DMS53 (cell line): ENCODE measurements at regions not wholly inside any gene's neighbourhood (a gene's known extent, or its start where the extent isn't known, plus 50 kb on each side); places are given as distances from the start of the nearest gene placed in this dataset.
A peak's percentile ranks its signal among the peaks of the same experiment; 100 is the strongest.
"Not testable (repeated sequence)": the region's sequence is repeated elsewhere in the genome, so short reads cannot be mapped to it uniquely, and the experiment has no call there.

Source experiments
- DNase-seq: peaks from one replicate; lab custom pipeline; 2025; lab: John Stamatoyannopoulos, UW

DNA sequence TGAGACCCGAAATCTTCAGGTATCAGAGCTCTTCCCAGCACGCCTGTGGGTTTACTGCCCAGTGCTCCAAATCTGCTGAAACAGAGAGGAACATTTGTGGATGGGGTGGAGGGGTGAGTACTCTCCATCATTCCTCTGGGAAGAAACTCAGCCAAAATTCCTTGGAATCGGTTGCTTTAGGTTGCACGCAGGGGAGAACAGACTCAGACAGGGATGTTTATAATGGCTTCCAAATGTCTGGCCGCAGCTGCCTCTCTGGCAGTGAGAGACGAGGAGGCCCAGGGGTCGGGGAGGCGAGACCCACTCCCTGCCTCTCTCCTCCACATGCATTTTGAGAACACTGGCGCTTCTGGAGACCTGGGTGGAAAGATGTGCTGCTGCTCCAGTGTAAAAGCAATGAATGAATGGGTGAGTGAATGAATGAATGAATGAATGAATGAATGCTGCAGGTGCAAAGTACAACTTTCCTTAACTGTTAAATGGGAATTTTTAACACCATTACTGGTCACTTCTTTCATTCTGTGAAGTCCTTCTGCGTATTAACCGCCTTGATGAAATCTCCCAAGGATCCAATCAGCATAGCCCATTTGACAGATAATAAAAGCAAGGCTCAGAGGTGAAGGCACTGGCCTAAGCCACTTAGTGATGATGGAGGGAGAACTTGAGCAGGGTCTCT, 437.4 kb downstream of the MIAT start:
- DNase-seq: no peak

DNA sequence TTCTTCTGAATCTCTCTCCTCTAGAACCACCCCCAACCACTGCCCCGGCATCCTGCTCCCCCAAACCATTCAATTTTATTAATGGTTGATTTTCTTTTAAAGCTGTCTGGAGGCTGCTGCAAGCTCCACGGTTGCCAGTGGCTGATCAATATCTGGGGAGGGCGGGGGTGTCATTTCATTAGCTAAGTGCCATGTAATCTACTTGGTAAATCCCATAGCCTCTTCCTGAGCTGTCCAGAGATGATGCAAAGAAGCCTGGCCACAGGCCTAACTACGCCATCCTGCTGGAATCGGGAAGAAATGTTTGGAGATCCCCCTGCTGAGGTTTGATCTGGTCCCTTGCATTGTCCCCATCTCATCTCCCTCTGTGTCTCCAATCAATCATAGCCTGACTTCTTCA, 440.1 kb downstream of the MIAT start:
- DNase-seq: no peak

DNA sequence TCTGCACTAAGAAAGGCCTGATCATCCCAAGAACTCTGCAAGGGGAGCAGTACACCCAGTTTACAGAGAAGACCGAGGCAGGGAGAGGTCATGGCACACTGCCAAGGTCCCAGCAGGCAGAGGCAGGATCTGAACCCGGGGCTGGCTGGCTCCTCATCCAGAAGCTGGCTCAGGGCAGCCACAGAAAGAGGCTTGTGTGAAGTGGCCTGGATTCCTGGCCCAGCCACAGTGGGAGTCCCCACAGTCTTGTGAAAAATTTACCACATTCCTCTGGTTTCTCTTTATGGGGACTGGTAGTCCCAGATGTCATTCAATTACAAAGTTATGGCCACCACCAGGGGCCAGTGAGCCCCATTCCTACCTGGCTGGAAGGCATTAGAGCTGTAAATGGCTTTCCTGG, 440.5 kb downstream of the MIAT start:
- DNase-seq: no peak

DNA sequence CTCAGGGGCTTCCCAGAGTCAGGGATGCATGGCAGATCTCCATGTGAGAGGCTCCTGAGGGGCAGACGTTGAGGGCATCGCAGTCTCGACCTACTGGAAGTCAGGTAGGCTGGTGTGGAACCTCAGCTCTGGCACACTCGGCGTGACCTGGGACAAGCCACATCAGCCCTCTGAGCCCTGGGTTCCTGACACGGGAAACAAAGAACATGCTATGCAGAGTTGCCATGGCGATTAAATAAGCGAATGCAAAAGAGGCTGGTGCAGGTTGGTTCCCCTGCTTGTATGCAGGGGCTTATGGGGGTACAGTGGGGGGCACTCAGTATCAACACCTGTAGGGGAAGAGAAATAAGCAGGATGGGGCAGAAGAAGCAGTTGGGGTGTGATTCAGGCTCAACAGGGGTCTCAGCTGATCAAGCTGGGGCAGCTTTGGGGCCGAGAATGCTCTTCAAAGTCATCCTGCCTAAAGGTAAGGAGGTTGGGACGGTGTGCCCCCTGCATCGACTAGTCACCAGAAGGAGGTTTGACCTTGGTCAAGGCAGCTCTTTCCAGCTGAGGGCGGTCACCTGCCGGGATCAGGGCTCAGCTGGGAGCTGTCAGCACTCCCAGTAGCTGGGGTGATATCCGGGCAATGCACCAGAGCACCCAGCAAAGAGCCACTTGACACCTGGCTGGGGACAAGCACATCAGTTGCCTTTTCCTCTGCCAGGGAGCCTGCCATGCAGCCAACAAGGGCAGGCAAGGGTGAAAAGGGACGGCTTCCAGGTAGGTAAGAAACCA, 442.7 kb downstream of the MIAT start:
- DNase-seq: no peak

DNA sequence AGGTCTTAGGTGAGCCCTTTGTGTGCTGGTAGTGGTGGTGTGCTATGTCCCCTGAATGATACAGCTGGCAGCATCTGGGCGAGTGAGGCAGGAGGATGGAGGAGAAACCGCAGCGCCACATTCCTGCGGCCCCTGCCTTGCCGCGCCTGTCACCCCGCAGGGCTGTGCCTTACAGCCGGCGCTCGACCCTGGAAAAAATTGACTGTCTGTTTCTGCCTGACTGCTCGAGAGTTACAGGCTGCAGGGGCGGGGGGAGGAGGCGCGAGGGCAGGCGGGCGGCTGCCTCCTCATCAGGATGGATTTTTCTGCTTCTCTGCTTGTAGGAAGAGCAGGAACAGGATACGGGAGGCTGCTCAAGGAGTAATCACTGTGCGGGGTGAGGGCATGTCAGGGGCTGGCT, 443.4 kb downstream of the MIAT start:
- DNase-seq: no peak

DNA sequence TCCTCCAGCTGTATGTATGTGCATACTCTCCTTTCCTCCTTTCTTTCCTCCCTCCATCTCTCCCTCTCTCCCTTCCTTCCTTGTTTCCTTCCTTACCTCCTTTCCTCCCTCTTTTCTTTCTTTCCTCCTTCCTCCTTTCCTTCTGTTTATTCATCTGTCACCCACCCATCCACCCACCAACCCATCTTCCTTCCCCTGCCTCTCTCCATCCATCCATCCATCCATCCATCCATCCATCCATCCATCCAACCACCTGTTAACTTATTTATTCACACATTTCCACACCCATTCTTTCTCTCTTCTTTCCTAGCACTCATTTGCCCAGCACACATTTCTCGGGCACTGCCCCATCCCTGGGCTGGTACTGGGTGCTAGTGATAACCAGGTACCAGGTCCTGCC, 443.9 kb downstream of the MIAT start:
- no peak for DNase-seq

DNA sequence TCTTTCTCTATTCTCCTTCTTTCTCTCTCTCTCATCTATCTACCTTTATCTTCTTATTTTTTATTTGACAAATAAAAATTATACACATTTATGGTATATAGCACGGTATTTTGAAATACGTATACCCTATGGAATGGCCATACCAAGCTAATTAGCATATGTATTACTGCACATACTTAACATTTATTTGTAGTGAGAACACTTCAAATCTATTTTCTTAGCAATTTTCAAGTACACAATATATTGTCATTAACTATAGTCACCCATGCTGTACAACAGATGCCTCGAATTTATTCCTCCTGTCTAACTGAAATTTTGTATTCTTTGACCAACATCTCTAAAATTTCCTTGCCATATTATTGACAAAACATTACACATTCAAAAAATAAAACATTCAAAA, 447.1 kb downstream of the MIAT start:
- DNase-seq: no peak

DNA sequence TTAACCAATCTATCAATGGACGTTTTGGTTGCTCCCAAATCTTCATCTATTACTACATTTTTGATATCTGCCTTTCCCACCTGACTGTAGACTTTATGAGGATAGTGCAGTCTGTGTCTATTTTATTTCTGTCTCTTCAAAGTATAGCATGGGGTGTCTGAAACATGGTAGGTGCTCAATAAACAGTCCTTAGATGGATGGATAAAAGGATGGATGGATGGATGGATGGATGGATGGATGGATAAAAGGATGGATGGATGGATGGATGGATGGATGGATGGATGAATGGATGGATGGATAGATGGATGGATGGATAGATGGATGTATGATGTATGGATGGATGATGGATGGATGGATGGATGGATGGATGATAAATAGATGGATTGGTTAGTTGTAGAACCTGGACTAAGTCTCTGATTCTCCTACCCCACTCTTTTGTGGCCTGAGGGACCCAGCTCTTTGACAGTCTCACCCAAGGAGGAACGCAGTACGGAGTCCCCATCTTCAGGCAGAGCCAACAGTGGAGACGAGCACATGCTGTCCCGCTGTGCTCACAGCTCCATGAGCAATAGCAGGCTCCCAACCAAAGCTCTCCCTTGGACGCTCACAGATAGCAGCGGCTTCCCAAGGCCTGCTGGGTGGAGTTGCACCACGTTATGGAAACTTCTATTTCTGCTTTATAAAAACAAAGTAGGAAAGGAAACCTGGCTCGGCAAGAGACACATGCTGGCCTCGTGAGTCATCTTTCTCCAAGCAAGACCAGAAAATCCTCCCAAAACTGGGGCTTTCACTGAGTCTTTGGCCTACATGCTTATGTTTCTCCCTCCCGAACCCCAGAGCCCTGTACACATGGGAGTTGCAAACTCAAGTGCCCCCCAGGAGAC, 448.0 kb downstream of the MIAT start:
- DNase-seq: no peak

DNA sequence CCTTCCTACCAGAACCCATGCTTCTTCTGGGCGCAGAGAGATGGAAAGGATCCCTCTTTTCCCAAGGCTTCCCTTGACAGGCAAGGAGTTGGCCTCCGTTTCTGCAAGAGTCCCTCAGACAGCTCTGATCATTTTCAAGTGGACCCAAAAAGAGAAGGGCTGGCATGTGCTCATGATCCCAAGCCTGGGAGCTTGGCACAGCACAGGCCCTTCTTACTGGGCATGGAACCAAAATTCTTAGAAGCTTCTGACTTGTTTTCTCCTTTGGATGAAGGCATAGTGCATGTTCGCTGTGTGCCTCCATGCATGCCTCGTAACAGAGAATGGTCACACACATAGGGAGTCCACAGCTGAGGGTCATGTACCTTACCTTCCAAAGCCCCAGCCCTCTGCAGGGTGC, 449.6 kb downstream of the MIAT start:
- no peak for DNase-seq

DNA sequence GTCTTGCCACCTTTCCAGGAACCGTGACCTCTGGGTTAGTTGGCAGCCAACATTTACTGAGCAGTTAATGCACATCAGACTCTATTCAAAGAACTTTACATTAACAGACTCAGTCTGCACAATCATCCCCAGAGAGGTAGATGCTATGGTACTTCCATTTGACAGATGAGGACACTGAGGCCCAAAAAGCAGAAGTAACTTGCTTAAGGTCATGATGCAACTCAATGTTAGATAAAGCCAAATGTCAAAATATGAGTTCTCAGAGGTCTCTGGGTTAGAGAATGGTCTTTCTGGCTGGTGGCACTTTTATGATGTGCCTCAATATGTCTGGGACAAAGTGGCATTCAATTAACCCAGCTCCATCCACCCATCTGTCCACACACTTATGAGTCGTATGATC, 450.0 kb downstream of the MIAT start:
- DNase-seq: no peak

DNA sequence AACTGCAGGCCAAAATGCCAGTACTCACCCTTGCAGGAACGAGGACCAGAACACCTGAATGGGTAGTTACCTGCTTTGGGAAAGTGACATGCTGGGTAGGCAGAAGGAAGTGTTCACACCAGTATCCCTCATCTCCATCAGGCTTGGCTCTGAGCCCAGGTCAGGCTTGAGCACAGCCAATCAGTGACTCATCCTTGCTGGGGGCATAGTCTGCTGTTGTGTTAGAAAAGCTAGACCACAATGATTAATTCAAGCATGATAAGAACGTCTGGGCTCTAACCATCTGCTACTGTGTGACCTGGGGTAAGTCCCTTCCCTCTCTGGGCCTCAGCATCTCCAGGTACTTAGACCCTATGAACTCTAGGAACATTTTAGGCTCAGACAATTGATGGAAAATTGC, 450.4 kb downstream of the MIAT start:
- peak; percentile 43 for DNase-seq

DNA sequence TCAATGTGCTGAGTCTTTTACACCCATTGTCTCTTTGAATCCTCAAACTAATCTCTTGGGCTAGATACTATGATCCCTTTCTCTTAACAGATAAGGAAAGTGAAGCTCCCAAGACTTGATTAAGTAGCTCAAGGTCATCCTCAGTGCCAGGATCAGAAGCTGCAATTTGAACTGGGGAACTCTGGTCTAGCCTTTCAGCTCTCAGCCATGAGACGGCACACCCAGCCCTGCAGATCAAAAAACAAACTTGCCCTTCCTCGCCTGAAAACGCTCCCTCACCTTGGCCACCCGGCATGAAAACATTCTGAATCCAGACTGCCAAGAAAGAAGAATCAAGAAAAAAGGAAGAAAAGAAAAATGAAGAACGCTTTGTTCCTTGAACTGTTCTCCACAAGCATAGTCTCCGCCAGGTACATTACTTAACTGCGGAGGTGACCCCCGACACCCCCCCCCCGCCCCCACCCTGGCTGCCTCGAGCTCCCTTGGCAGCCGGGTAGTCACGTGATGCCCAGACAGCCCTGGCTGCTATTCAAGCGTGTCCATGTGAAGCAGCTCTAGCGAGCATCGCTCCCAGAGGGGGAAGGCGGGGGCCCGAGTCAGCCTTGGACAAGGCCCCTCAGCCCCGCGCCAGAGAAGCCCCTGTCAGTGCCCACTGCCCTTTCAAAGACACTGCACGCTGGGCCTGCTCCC, 451.2 kb downstream of the MIAT start:
- no peak for DNase-seq

DNA sequence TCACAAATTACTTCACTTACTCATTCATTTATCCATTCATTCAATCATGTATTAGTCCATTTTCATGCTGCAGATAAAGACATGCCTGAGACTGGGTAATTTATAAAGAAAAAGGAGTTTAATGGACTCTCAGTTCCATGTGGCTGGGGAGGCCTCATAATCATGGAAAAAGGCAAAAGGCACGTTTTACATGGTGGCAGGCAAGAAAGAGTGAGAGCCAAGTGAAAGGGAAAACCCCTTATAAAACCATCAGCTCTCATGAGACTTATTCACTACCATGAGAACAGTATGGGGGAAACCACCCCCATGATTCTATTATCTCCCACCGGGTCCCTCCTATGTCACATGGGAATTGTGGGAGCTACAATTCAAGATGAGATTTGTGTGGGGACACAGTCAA, 452.0 kb downstream of the MIAT start:
- DNase-seq: not testable (repeated sequence)

DNA sequence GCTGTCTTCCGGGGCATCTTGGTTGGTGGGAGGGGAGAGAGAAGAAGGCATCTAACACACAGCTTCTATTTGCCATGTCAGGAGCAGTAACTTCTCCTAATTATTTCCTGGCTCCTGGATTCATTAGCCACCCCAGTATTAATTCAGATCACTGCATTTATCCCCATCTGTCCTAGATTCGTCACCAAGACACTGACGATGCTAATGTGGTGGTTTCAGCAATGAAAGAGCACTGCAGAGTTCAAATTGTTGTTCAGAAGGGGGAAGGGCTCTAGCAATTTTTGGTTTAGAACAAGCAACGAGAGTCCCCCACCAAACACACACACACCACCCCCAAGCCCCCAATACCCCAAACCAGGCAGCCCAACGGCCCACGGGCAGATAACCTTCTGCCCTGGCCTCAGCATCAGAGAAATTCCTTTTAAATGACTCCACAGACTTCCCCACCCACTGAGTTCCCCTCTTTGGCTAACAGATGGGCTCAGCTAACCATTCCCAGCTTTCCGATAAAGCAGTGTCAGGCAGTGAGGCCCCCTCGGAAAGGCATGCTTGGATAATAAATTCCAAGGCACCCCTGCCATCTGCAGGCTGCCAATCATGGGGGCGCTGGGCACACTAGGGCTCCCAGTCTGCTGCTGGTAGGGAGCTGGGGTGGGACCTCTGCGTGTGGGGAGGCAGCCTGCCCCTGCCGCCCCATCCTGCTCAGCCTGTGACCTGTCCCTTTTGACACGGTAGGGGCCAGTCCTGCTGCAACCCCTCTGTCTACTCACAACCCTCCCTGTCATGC, 453.5 kb downstream of the MIAT start:
- no peak for DNase-seq

DNA sequence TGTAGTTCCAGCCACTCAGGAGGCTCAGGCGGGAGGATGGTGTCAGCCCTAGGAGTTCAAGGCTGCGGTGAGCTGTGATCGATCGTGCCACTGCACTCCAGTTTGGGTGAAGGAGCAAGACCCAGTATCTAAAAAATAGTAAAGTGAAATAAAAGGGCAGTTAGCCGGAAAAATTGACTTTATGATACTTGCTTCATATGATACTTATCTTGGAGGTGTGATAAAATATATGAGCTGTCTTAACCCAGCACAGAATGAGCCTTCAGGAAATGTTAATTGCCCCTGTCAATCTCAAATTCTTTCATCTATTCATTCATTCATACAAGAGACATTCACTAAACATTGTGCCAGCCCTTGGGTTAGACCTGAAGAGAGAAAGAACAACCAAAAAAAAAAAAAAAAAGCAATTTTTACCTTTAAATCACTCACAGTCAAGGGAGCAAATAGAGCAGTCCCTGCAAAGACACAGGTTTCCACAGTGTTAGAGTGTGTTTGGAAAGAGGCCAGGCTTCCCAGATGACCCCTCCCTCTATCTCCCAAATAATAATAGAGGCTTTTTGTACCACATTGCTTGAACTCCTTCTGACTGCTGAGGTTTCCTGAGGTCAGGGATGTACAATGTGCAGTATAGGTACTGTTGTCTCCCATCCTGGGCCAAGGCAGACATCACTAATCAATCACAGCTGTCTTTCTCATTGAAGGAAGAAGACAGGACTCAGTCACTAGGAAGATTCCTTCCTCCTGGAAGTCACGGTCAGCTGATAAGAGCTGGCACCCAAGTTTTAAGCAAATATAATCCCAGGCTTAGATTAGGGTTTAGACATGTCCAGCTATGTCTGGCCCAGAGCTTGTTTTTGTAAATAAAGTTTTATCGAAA, 454.6 kb downstream of the MIAT start:
- DNase-seq: no peak

DNA sequence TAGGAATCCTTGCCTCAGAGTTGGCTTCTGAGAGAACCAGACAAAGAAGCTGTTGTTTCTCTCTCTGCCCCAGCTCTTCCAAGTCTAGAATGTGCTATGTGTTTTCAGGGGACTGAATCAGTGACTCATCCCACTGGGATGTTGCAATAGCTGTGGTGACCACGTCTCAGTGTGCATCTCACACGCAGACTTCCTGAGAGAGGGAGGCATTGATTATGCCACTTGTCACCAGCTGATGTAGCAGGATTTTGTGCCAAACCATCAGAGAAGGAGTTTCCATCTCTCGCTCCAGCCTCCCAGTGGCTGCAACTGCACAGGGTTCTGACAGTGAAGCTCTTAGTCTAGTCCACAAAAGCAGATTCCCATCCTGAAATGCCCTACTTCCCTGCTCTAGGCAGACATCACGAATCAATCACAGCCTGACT, 455.8 kb downstream of the MIAT start:
- DNase-seq: no peak

DNA sequence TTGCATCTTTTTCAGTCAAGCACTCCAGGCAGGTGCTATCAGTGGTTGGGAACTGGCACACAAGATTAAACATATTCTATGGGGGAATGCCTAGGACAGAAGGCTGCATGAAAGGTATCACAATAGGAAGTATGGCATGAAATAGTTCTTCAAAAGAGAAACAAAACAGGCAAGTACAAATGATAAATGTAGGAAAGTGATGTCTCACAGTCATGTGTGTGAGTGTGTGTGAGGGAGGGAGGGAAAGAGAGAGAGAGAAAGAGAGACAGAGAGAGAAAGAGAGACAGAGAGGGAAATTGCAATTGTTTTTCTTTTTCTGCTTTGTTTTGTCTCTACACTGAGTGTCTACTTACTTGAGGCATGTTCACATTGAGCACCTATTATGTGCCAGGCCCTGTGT, 456.3 kb downstream of the MIAT start:
- DNase-seq: no peak

DNA sequence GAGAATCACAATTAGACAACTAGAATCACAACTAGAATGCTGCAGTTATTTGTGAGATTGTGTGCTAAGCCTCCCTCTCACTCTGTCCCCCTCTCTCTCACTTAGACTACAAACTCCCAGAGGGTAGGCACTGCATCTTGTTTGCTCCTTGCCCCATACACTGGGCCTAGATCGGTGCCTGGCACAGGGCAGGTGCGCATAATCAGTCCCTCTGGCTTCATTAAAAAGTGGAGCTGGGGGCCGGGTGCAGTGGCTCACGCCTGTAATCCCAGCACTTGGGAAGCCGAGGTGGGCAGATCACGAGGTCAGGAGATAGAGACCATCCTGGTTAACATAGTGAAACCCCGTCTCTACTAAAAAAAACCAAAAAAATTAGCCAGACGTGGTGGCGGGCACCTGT, 456.8 kb downstream of the MIAT start:
- no peak for DNase-seq

DNA sequence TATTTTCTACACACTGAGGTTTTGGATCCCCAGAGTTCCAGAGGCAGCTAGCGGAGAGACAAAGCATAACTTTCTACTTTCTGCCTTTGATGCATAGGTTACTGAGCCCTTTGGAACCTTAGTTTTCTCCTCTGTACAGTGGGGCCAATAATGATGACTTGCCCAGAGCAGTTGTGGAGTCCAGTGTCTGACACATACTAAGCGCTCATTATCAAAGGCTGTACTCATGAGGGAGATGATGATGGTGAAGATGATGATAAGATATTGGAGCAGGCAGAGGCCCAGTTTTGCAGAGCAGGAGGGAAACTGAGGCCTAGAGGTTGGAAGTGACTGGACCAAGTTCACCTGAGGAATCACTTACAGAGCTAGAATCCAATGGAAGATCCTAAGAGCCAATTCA, 458.0 kb downstream of the MIAT start:
- DNase-seq: no peak

DNA sequence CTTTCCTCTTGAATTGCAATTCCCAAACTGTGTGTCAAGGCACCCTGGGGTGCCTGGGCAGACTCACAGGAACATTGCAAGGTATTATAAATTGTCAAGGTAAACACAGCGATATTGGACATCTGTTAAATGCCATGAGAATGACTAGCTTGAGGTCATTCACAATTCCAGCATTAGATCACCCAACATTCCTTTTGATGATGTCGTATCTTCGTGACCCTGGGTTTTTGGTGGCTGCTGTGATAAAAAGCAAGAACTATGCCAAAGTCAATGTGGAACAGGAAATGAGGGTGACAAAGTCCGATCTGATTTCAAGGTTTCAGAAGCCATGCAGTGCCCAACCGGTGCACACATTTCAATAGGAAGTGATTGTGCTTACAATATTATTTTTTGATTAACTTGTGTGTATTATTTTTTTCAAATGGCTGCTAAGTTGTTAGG, 458.4 kb downstream of the MIAT start:
- no peak for DNase-seq
